TTC549 (cell line): ENCODE measurements at regions not wholly inside any gene's neighbourhood (a gene's known extent, or its start where the extent isn't known, plus 50 kb on each side); places are given as distances from the start of the nearest gene placed in this dataset.
"Not testable (repeated sequence)": the region's sequence is repeated elsewhere in the genome, so short reads cannot be mapped to it uniquely, and the experiment has no call there.

ENCODE experiments used
- FAIRE-seq: peaks from 2 replicates; lab custom pipeline; 2012; peaks lifted over from hg19 to GRCh38; lab: Jason Lieb, UNC

DNA sequence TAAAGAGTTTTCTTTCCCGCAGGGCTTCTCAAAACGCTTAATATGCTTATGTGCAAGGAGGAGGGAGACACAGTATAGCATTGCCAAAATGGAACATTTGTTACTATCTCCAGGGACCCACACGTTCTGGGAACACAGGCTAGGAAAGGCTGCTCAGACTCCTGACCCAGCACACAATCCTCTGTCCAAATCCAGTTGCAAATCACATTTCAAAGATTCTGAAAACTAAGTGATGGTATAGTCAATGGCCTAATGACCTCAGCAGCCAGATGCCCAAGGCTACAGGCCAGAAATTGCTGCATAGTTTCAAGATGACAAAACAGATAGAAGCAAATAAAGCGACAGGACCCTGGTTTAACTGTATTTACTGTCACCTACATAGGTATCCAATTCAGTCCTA lies 97.0 kb upstream of the GRIP1 start:
- FAIRE-seq = no peak

- FAIRE-seq = no peak
These were observed 98.1 kb upstream of the GRIP1 start for GRCh38 chr12:66776974-66777373.

DNA sequence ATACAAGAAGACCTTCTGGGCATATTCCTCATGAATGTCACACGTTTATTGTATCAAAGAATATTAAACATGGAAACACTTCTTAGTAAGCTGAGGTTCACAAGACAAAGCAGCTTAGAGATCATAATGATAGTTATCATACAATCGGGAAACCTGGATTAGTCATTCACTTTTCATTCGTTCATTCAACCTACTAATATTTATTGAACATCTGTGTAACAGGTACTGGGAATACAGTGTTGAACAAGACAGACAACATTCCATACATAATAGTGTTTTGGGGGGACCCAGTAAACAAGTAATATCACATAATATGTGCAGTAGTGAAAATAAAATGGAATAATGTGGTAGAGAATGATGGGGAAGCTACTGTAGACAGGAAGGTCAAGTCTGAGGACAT lies 100.6 kb upstream of the GRIP1 start:
- no peak for FAIRE-seq

- no peak for FAIRE-seq
These were observed 107.8 kb upstream of the GRIP1 start for GRCh38 chr12:66786531-66787308.

- FAIRE-seq = no peak
These were observed 120.7 kb upstream of the GRIP1 start for GRCh38 chr12:66799551-66799950.

- no peak for FAIRE-seq
These were observed 121.2 kb upstream of the GRIP1 start for GRCh38 chr12:66800046-66800445.

- no peak for FAIRE-seq
These were observed 125.1 kb upstream of the GRIP1 start for GRCh38 chr12:66803930-66804329.

GRCh38 chr12:66804563-66804974 lies 125.7 kb upstream of the GRIP1 start:
- no peak for FAIRE-seq

- no peak for FAIRE-seq
These were observed 129.7 kb upstream of the GRIP1 start for GRCh38 chr12:66808606-66809005.

DNA sequence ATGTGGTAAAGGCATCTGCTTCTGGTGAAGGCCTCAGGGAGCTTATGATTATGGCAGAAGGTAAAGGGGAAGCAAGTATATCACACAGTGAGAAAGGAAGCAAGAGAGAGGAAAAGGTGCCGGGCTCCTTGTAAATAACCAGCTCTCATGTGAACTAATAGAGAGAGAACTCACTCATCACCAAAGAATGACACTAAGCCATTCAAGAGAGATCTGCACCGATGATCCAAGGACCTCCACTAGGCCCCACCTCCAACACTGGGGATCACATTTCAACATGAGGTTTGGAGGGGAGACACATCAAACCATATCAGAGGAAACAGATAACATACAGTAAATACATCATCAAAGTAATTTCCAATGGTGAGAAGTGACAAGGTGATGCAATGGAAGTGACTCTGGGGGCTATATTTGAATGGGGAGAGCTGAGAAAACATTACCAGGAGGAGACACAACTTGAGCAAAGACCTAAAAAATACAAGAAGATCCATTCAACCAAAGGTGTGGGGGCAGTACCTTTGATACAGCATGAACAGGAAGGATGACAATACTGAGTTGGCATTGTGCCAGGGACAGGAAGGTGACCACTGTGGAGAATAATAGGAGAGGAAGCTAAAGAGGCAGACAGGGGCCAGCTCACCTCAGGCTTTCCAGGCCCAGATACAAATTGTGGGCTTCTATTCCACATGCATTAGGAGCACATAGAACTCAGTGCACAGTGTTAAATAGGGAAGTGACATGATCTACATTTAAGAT lies 134.4 kb upstream of the GRIP1 start:
- no peak for FAIRE-seq

- FAIRE-seq = no peak
These were observed 140.7 kb upstream of the GRIP1 start for GRCh38 chr12:66819587-66819986.

DNA sequence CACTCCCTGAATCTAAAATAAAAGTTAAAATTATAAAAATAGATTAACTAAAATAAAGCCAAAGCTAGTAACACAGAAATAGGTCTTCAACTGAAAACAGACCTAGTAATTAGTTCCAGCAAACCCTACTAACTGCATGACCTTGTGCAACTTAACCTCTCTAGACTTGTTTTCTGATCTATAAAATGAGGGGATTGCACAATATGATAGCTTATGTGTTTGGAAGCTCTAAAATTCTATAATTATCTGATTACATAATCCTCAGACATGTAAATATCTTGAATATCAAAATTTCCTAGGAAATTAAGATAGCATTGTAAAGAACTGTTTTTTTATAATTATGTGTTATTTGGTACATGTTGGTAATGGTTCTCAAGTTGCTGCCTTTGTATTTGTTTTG lies 144.1 kb upstream of the GRIP1 start:
- FAIRE-seq = no peak

GRCh38 chr12:66823857-66824570 lies 145.1 kb upstream of the GRIP1 start:
- FAIRE-seq = no peak

DNA sequence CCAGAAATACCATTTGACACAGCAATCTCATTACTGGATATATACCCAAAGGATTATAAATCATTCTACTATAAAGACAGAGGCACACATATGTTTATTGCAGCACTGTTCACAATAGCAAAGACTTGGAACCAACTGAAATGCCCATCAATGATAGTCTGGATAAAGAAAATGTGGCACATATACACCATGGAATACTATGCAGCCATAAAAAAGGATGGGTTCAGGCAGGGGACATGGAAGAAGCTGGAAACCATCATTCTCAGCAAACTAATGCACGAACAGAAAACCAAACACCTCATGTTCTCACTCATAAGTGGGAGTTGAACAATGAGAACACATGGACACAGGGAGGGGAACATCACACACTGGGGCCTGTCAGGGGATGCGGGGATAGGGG lies 147.0 kb upstream of the GRIP1 start:
- FAIRE-seq = not testable (repeated sequence)

- FAIRE-seq = no peak
These were observed 150.9 kb upstream of the GRIP1 start for GRCh38 chr12:66829660-66830325.

DNA sequence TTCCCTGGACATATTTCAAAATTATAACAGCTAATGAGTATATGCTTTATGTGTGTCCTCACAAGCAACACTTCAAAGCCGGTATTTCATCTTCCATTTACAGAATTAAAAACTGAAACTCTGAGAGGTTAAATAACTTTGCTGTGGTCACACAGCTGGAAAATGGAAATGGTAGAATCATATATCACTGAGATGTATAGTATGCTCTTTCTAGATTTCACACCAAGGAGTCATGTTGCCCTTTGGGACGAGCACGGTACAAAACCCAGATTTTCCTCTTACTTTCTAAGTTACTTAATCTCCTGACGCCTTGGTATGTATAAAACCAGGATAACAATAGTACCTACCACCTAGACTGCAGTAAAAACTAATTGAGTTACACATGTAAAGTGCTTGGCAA lies 152.6 kb upstream of the GRIP1 start:
- FAIRE-seq = no peak

GRCh38 chr12:66832997-66833396 lies 154.1 kb upstream of the GRIP1 start:
- no peak for FAIRE-seq

- no peak for FAIRE-seq
These were observed 157.9 kb upstream of the GRIP1 start for GRCh38 chr12:66836623-66837310.

DNA sequence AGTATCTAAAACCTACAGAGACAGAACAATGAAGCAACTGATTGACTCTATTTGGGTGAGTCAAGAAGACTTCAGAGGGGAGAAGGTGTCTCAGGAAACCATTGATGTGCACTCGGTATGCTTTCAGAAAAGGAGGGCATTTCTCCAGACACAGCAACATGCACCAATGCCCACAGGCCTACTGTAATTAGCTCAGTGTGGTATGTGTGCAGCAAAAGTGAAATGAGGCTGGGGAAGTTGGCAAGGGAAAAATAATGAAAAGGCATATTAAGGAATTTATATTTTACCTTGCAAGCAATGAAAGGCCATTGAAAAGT lies 158.4 kb upstream of the GRIP1 start:
- FAIRE-seq = no peak

DNA sequence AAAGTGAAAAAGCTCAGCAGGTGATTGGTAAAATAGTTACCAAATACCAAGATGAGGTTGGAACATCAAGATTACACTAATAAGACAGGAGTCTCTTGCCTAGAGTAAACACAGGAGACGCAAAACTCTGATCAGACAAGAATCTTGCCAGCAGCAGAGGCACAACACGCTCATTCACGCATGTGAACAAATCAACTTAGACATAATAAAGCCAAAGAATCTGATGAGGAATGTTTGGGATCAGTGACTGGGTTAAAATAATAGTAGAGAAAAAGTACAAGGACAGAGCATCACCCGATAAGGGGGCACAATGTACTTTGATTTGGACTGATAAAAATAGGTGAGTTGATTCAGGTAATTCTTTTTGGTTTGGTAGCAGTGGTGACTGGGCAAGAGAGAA lies 159.5 kb upstream of the GRIP1 start:
- FAIRE-seq = no peak

GRCh38 chr12:66848967-66849366 lies 170.1 kb upstream of the GRIP1 start:
- FAIRE-seq = no peak

DNA sequence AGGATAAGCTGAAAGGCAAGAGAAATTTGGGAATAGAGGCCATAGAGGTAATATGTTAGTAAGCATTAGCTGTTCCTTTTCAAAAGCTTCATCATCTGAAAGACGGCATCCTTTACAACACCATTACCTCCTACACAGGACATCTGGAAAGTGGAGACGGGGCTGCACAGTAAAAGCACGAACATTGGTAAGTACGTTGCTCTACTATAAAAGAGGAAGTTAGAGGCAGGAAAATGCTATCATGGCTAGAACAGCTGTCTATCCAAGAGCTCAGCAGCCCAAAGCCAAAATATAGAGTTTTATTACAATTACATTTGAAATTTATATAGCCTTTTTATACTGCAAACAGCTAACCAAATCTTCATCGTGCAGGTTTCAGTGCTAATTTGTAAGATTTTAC lies 172.3 kb upstream of the GRIP1 start:
- no peak for FAIRE-seq
